Erythroblast (primary cell): ENCODE measurements at regions not wholly inside any gene's neighbourhood (a gene's known extent, or its start where the extent isn't known, plus 50 kb on each side); places are given as distances from the start of the nearest gene placed in this dataset.

Experiments
- DNase-seq, 2 experiments: peaks; one replicate each; lab custom pipeline; 2025; lab: John Stamatoyannopoulos, UW
- GATA1 ChIP-seq: IDR thresholded peaks from 2 replicates; pipeline ENCODE4 v1.6.1; 2011; ENCODE audit warnings: low read depth, mild to moderate bottlenecking, control low read depth, low read length, moderate library complexity
- POLR2A ChIP-seq: IDR thresholded peaks from 2 replicates; pipeline ENCODE4 v1.6.1; 2011; ENCODE audit warnings: mild to moderate bottlenecking, low read length

DNA sequence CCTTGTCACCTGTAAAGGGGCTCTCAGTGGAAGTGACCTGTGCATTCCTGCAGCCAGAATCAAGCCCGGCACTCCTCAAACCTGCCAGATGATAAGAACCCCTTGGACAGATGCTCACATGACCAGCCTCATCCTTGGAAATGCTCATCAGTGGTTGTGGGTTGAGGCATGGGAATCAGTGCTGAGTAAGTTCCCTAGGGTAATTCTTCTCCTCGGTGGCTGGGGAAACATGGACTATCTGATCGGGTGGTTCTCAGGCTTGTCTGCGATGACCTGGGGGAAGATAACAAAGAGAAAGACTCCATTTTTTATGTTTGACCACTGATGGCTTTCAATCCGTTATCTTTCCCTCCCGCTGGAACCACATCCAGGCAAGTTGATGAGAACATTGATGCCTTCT is 84.0 kb downstream of the SPP2 start:
- DNase-seq: no peak
- no peak for TF ChIP-seq POLR2A
- no peak for TF ChIP-seq GATA1

DNA sequence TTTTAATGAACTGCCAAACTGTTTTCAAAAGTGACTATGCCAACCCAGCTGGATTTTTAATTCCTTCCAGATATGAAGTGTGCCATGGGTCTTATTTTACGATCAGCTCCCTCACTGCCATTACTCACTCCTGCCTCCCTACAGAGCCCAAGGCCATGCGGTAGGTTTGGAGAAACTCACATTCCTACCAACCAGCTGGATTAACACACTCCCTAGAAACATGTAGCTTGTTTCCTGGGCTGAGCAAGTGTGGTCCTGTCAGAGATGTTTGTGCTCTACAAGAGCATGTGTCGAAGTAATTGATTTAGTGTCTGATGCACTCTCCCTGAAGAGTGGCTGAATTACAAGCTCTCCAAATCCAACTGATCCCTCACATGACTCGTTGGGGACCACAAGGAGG is 82.5 kb downstream of the SPP2 start:
- no peak for DNase-seq
- no peak for TF ChIP-seq GATA1
- TF ChIP-seq POLR2A: no peak

DNA sequence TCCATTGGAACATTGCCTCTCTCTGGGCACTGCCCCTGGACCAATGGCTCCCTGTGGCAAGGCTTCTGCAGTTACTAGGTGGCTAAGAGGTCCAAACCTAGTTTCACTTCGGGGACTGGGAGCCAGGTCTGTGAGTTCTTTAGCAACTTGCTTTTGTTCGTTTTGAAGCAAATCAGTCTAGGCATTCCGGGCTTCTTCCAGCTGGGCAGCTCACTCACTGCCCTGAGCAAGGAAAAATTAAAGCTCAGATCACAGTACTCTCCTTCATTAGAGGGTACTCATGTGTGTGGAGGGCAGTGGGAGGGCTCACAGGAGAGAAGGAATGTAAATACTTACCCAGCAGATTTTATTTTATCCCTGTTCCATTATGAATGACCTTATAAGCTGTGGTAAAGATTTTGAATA is 80.3 kb downstream of the SPP2 start:
- DNase-seq: no peak
- TF ChIP-seq GATA1 (no peak), POLR2A (no peak)

DNA sequence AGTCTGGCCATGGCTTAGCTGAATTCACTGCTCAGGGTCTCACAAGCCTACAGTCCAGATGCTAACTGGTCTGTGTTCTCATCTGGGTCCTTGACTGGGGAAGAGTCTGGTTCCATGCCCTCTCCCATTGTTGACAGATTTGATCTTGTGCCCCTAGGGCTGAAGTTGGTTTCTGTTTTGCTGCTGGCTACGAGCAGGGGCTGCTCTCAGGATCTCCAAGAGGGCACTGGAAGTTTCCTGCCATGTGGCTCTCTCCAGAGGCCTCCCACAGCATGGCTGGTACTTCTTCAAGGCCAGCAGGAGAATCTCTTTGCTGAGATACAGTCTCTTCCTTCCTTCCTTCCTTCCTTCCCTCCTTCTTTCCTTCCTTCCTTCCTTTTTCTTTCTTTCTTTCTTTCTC is 78.1 kb downstream of the SPP2 start:
- TF ChIP-seq POLR2A: no peak
- no peak for TF ChIP-seq GATA1
- DNase-seq: no peak
